Fibroblast of skin of scalp (primary cell): ENCODE measurements at regions not wholly inside any gene's neighbourhood (a gene's known extent, or its start where the extent isn't known, plus 50 kb on each side); places are given as distances from the start of the nearest gene placed in this dataset.

ENCODE experiments used
- DNase-seq: peaks from one replicate; pipeline ENCODE4 v3.0.0-alpha.2; 2013

GRCh38 chr9:79279356-79279755 lies 292.4 kb upstream of the TLE4 start:
- DNase-seq = no peak

- DNase-seq = no peak
These were observed 291.1 kb upstream of the TLE4 start for GRCh38 chr9:79280691-79281090.

GRCh38 chr9:79284081-79284480 lies 287.7 kb upstream of the TLE4 start:
- no peak for DNase-seq

- no peak for DNase-seq
These were observed 284.6 kb upstream of the TLE4 start for GRCh38 chr9:79286992-79287707.

- DNase-seq = no peak
These were observed 284.0 kb upstream of the TLE4 start for GRCh38 chr9:79287708-79288290.

- no peak for DNase-seq
These were observed 281.9 kb upstream of the TLE4 start for GRCh38 chr9:79289856-79290255.

GRCh38 chr9:79292731-79293280 lies 279.0 kb upstream of the TLE4 start:
- no peak for DNase-seq

- no peak for DNase-seq
These were observed 271.7 kb upstream of the TLE4 start for GRCh38 chr9:79300068-79300467.

- no peak for DNase-seq
These were observed 270.7 kb upstream of the TLE4 start for GRCh38 chr9:79301085-79301484.

GRCh38 chr9:79301551-79302391 lies 270.0 kb upstream of the TLE4 start:
- no peak for DNase-seq

GRCh38 chr9:79302569-79302968 lies 269.2 kb upstream of the TLE4 start:
- DNase-seq = no peak

- DNase-seq = no peak
These were observed 263.8 kb upstream of the TLE4 start for GRCh38 chr9:79308012-79308411.

- no peak for DNase-seq
These were observed 258.9 kb upstream of the TLE4 start for GRCh38 chr9:79312686-79313421.

GRCh38 chr9:79325501-79325900 lies 246.3 kb upstream of the TLE4 start:
- DNase-seq = no peak

- DNase-seq = no peak
These were observed 241.9 kb upstream of the TLE4 start for GRCh38 chr9:79329861-79330260.

GRCh38 chr9:79334001-79334400 lies 237.8 kb upstream of the TLE4 start:
- DNase-seq = no peak

GRCh38 chr9:79334711-79335110 lies 237.1 kb upstream of the TLE4 start:
- no peak for DNase-seq

GRCh38 chr9:79335987-79336386 lies 235.8 kb upstream of the TLE4 start:
- DNase-seq = no peak

GRCh38 chr9:79341561-79341960 lies 230.2 kb upstream of the TLE4 start:
- no peak for DNase-seq

GRCh38 chr9:79346350-79347020 lies 225.3 kb upstream of the TLE4 start:
- DNase-seq = peak; percentile 53

- peak; percentile 15 for DNase-seq
These were observed 219.4 kb upstream of the TLE4 start for GRCh38 chr9:79352322-79352721.
